ENCODE measurements at regions not wholly inside any gene's neighbourhood (a gene's known extent, or its start where the extent isn't known, plus 50 kb on each side); places are given as distances from the start of the nearest gene placed in this dataset.
"Not testable (repeated sequence)": the region's sequence is repeated elsewhere in the genome, so short reads cannot be mapped to it uniquely, and the experiment has no call there.

DNA sequence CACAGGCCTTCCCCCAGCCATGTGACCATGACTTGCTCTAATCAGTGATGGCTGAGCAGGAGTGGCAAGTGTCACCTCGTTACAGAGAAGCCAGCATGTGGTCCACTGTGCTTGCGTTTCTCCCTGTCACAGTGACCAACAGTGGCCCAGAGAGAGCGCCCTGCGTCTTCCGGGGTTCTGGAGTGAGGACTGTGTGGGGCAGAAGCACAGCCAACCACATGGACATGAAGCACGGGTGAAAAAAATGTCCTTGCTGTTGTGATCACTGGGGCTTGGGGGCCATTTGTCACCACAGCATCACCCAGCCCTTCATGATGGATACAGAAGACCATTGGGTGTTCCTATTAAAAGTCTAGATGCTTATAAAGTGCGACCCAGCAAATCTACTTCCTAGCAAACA lies 174.6 kb upstream of the C14orf180 start:
- no peak for DNase-seq

GRCh38 chr14:104405360-104406226 lies 174.0 kb upstream of the C14orf180 start:
- no peak for DNase-seq

DNA sequence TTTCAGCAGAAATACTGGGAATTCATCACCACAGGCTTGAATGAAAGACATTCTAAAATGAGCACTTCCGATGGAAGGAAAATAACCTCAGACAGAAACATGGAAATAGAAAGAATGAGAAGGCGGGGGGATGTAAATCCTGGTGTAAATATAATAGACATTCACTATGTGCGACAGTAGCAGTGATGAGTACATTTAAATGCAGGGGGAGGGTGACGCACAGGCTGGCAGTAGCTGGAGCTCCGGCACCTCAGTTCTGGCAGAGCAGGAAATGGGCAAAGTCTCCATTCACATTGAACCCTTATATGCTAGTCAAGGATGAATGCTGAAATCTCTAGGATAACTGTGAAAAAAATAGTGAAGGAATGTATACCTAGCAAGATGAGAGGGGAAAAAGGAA lies 172.7 kb upstream of the C14orf180 start:
- DNase-seq, result no peak

GRCh38 chr14:104416383-104416782 lies 163.2 kb upstream of the C14orf180 start:
- DNase-seq, result no peak

GRCh38 chr14:104419865-104420505 lies 159.6 kb upstream of the C14orf180 start:
- no peak for DNase-seq

- not testable (repeated sequence) for DNase-seq
Observed at GRCh38 chr14:104420523-104420922, 159.0 kb upstream of the C14orf180 start.

DNA sequence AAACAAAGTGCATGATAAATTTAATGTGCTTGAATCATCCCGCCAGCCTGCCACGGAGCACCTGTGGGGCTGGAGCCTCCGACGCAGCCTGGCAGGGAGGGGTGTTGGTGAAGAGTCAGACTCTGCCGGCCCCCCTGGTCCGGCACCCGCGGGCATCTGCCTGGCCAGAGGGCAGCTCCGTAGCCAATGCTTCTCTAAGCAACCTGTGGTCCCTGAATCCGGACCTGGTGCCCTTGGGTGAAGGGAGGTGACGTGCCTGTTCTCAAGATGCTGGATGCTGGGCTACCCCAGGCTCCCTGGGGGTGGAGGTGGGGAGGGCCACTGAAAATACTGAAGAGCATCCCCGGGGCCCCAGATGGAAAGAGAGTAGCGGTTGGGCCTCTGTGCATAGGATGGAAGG lies 158.6 kb upstream of the C14orf180 start:
- DNase-seq, result no peak

- no peak for DNase-seq
Observed at GRCh38 chr14:104421401-104421821, 158.2 kb upstream of the C14orf180 start.

GRCh38 chr14:104421892-104422828 lies 157.4 kb upstream of the C14orf180 start:
- no peak for DNase-seq

- no peak for DNase-seq
Observed at GRCh38 chr14:104422837-104423681, 156.5 kb upstream of the C14orf180 start.

DNA sequence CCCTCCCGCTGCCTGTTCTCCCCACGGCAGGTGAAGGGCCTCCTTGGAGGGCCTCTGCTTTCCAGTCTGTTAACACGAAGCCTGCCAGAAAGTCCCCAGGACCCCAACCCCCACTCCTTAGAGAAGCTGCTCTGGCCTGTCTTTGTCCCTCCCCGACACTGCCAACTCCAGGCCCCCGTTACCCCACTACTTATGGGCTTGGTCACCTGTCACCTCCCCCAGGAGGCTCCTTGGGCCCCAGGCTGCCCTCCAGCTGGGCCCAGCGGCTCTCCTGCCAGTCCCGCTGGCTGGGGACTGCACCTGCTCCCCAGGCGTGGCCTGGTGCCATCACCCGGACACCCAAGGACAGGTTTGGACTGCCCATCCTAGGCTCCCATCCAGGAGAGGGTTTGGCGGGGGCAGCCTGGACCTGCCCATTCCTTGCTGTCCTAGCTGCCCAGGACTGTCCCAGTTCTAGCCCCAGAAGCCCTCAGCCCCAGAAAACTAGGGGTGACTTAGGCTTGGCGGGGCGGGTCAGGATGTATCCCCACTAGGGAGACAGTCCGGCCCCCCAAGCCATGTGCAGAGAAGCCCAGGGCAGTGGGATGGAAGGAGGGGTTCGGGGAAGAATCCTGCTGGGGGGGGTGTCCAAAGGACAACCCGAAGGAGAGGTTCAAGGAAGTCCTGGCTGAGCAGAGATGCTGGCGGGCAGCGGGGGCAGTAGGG lies 155.7 kb upstream of the C14orf180 start:
- DNase-seq, result no peak

DNA sequence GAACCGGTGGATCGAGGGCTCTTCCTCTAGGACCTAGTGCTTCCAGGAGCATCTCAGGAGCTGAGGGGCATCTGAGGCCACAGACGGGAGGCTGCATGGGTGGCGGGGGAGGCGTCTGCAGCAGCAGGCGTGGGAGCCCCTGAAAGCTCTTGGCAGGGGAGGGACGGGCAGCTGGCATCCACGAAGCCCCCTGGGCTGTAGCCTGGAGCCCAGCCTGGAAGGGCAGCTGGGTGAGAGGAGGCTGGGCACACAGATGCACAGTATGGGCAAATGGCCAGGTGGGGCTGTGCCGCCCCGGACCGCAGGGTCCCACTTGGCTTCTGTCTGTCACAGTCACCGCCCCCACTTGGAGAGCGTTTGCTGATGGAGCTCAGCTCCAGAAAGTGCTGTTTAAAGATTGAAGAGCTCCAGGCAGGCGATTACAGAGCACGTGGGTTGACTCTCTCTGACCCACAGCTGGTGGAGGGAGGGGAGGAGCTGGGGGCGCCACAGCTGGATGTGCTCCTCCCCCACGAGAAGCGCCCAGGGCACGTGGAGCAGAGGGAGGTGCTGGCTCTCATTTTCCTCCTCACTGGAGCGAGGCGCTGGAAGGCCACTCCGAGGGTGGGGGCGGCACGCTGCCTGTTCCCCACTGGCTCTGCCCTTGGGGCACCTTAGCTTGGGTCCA lies 155.0 kb upstream of the C14orf180 start:
- DNase-seq, result no peak

- DNase-seq, result no peak
Observed at GRCh38 chr14:104425171-104425681, 154.3 kb upstream of the C14orf180 start.

DNA sequence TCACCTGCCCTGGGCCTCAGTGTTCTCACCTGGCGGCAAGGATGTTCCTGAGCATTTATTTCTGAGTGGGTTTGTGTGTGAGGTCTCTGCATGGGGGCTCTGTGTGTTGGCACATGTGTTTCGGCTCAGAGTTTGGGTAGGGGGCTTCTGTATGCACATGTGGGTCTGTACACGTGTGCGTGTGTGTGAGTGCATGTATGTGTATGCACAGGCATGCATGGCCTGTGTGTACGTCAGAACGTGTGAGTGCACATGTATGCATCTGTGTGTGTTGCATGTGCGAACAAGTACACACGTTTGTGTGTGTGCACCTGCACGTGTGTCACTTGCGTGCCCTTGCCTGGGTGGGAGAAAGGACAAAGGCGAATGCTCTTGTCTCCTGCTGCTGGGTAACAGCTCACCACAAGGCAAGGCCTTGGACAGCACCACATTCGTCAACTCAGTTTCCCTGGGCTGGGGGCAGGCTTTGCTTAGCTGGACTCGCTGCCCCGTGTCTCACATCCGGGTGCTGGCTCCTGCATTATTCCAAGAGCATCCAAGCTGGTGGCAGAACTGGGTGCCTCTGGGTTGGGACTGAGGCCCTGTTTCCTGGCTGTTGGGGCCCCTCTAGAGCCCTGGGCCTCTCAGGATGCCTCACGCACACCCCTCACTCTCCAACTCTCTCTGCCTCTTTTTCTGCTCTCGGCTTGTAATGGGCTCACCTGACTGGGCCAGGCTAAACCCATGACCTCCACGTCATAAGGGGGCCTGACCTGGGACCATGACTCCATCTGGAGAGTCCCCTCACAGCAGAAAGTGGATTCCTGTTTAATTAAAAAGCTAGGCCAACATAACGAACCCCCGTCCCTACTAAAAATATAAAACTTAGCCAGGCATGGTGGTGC lies 153.6 kb upstream of the C14orf180 start:
- no peak for DNase-seq

DNA sequence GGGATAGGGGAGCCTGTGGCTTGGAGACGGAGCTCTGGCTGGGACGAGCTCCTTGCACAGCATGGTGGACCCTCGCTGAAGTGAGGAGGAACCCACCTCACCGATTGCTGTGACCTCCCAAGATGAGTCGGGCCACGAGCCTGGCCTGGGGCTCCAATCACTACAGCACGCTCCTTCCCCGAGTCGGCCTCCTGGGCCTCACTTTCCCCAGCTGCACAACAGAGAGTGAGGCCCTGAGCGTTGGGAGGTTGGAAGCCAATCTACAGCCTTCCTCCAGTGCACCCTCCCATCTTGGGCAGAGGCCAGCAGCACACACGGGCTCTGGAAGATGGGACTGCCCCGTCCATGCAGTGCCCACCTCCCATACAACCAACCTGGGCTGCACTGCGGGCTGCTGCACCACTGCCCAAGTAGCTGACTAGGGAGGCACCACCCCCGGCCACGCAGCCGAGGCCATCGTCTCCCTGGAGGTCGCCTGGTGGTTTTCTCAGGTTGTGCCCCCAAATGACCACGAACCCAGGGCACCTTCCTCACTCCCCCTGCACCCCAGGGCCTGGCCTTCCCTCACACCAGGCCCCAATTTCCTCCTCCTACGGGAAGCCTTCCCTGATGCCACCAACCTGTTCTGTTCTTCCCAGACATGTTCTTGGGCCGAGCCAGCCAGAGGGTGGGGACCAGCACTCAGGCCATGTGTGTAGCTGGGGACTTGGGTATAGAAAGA lies 152.3 kb upstream of the C14orf180 start:
- DNase-seq, result no peak

DNA sequence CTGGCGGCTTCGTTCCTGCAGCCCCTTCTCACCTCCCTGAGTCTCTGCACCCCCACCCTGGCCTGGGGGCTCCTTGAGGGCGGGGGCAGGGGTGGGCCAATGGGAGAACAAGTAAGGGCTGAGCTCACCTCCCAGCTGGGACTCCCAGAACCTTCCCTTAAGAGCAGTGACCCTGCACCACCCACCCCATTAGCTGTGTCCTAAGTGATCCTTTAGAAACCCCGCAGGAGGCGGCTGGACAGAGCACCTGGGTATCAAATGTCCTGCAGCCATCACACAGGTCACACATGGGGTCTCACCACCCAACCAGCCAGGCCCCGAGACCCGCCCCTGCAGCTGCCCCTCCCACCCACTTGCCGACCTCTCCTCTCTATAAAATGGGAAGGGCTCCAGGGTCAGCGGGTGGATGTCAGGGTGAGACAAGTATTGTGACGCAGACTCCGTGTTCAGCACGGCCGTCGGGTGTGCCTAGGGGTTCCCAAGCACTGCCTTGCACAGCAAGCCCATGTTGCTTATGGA lies 151.2 kb upstream of the C14orf180 start:
- no peak for DNase-seq

- DNase-seq, result no peak
Observed at GRCh38 chr14:104428860-104429259, 150.7 kb upstream of the C14orf180 start.

DNA sequence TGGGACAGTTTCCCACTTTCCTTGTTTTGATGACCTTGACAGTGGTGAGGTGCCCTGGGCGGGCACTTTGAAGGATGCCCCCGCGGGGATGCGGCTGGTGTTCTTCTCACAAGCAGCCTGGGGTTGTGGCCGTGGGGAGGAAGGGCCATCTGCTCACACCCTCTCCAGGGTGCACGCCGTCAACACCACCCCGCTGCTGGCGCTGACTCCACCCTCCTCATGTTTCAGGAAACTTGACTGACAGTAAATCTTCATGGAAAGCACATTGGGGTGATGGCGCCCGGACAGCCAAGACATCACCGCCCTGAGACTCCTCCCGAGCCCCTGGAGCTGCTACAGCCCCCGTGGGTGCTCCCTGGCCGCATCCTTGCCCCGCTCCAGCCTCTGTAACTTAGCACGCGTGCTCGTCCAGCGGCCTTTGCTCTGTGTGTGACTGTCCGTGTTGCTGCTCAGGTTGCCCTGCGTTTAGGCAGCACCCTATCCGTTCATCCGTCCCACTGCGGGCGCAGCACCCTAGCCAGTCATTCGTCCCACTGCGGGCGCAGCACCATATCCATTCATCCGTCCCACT lies 150.2 kb upstream of the C14orf180 start:
- no peak for DNase-seq
